Adrenal gland (tissue), 9 donors: ENCODE measurements at regions not wholly inside any gene's neighbourhood (a gene's known extent, or its start where the extent isn't known, plus 50 kb on each side); places are given as distances from the start of the nearest gene placed in this dataset.
A peak's percentile ranks its signal among the peaks of the same experiment; 100 is the strongest.

Experiments used
- DNase-seq, 7 donors: peaks; one replicate each; pipeline ENCODE4 v3.0.0-alpha.2; 2019 to 2020
- H3K27ac ChIP-seq, 5 donors: fragments of 200-600 bp; sonication (generic) in 4 of 5; 1 replicate in 3 of 5; 2 replicates in 2 of 5; pipeline versions ENCODE4 v1.5.1 to v1.8.0; 2016 to 2020; ENCODE audit warnings: mild to moderate bottlenecking in 1 of 5
- H3K27me3 ChIP-seq: fragments of 200-600 bp; 2 replicates; pipeline ENCODE4 v1.8.0; 2021
- H3K36me3 ChIP-seq, 2 donors: fragments of 200-600 bp; replicated peaks in 1 of 2; 1 replicate in 1 of 2; 2 replicates in 1 of 2; pipeline versions ENCODE4 v1.5.1 to v1.8.0; 2018 to 2022
- H3K4me1 ChIP-seq, 2 donors: fragments of 200-600 bp; replicated peaks in 1 of 2; 1 replicate in 1 of 2; 2 replicates in 1 of 2; pipeline versions ENCODE4 v1.5.1 to v1.8.0; 2018 to 2021
- H3K4me3 ChIP-seq, 4 donors: fragments of 200-600 bp; sonication (generic) in 3 of 4; one replicate each; pipeline ENCODE4 v1.5.1; 2016 to 2018
- H3K9me3 ChIP-seq, 3 donors: fragments of 200-600 bp; sonication (generic) in 1 of 3; replicated peaks in 1 of 3; 1 replicate in 2 of 3; 2 replicates in 1 of 3; pipeline versions ENCODE4 v1.5.1 to v1.8.0; 2016 to 2021
- CTCF ChIP-seq, 6 experiments: fragments of 450-650 bp in 4 of 6; fragments of 200-600 bp in 2 of 6; sonication (generic) in 1 of 6; IDR thresholded peaks; 1 replicate in 5 of 6; 2 replicates in 1 of 6; pipeline versions ENCODE4 v1.5.1 to v1.8.0; 2016 to 2021; ENCODE audit warnings: antibody characterized with exemption in 6 of 6, mild to moderate bottlenecking in 2 of 6, moderate library complexity in 1 of 6
- POLR2A ChIP-seq, 2 donors: fragments of 450-650 bp; IDR thresholded peaks; one replicate each; pipeline ENCODE4 v1.6.1; 2017; ENCODE audit warnings: antibody characterized with exemption in 2 of 2, mild to moderate bottlenecking in 2 of 2, moderate library complexity in 1 of 2
- WGBS, 4 donors: extraction: QIAGEN DNeasy Blood & Tissue Kit in 2 of 4; methylation state at CpG; one replicate each; pipeline versions ENCODE4 v1.1.5 to v1.1.7; 2013 to 2017; 5-methylcytosine and 5-hydroxymethylcytosine counted together
- intact Hi-C, 2 donors: fragments of 100-400 bp; cut with DNase I; formaldehyde crosslinking; loops; one replicate each; pipeline versions ENCODE4 v1.14.1 to v1.15.0; 2022 to 2023
- donor health status: healthy with polysubstance abuse.
- donor health status: Bipolar disorder and iron deficiency.
- donor health status: DM: yes; HTN: yes; CAD: no.
- donor health status: DM: no; HTN: no; CAD: no.
- donor health status: DM: no; HTN: no; CAD: no.

GRCh38 chr2:30382162-30382783 lies 64.8 kb upstream of the LCLAT1 start:
- no peak for TF ChIP-seq POLR2A (IDR thresholded peaks at IDR 0.05)
- no peak for TF ChIP-seq CTCF (IDR thresholded peaks at IDR 0.05)
- H3K4me3 ChIP-seq = no peak overlapping the region
- DNase-seq = no peak
- 76 to 82% (median 79%) methylated on average over 4 of the region's 4 CpGs for WGBS, 4 donors
- no peaks in the 10 kb centered on the region for H3K27me3 ChIP-seq
- no peaks in the 10 kb centered on the region for H3K36me3 ChIP-seq
- intact Hi-C loops = no loop called here
- no peak overlapping the region for H3K27ac ChIP-seq
- H3K4me1 ChIP-seq = no peaks in the 10 kb centered on the region
- no peaks in the 10 kb centered on the region for H3K9me3 ChIP-seq

GRCh38 chr2:30382995-30383394 lies 64.1 kb upstream of the LCLAT1 start:
- Histone ChIP-seq H3K4me1 (no peaks in the 10 kb centered on the region), H3K9me3 (no peaks in the 10 kb centered on the region)
- TF ChIP-seq CTCF (IDR thresholded peaks at IDR 0.05) (no peak), POLR2A (IDR thresholded peaks at IDR 0.05) (no peak)

GRCh38 chr2:30385327-30385726 lies 61.7 kb upstream of the LCLAT1 start:
- intact Hi-C loops = no loop called here
- Histone ChIP-seq H3K27me3 (no peaks in the 10 kb centered on the region), H3K4me1 (no peaks in the 10 kb centered on the region), H3K4me3 (no peak overlapping the region), H3K36me3 (no peaks in the 10 kb centered on the region), H3K9me3 (no peaks in the 10 kb centered on the region), H3K27ac (no peak overlapping the region)
- no peak for TF ChIP-seq CTCF (IDR thresholded peaks at IDR 0.05)
- no peak for TF ChIP-seq POLR2A (IDR thresholded peaks at IDR 0.05)
- 24 to 29% (median 27%) methylated on average over 5 of the region's 5 CpGs for WGBS, 4 donors
- peak in 2 of 7 donors; percentile 14 to 25 for DNase-seq

More at GRCh38 chr2:30382995-30383394, 64.1 kb upstream of the LCLAT1 start:
- no peak for DNase-seq
- WGBS, 4 donors = 61 to 85% (median 81%) methylated on average over 1 of the region's 1 CpG
- Histone ChIP-seq H3K36me3 (no peaks in the 10 kb centered on the region), H3K27ac (no peak overlapping the region), H3K4me3 (no peak overlapping the region), H3K27me3 (no peaks in the 10 kb centered on the region)
- intact Hi-C loops = no loop called here

- no peak overlapping the region for H3K27ac ChIP-seq
- H3K9me3 ChIP-seq = no peaks in the 10 kb centered on the region
- H3K4me1 ChIP-seq = no peaks in the 10 kb centered on the region
- TF ChIP-seq CTCF (IDR thresholded peaks at IDR 0.05) (no peak), POLR2A (IDR thresholded peaks at IDR 0.05) (no peak)
- H3K4me3 ChIP-seq = no peak overlapping the region
- H3K36me3 ChIP-seq = no peaks in the 10 kb centered on the region
- intact Hi-C loops = no loop called here
- no peak for DNase-seq
- H3K27me3 ChIP-seq = no peaks in the 10 kb centered on the region
Observed at GRCh38 chr2:30392097-30392496, 54.9 kb upstream of the LCLAT1 start.
